HG02981 (cell line): ENCODE measurements at regions not wholly inside any gene's neighbourhood (a gene's known extent, or its start where the extent isn't known, plus 50 kb on each side); places are given as distances from the start of the nearest gene placed in this dataset.
"Not testable (repeated sequence)": the region's sequence is repeated elsewhere in the genome, so short reads cannot be mapped to it uniquely, and the experiment has no call there.

Experiments used
- ATAC-seq: cut with Tn5 transposase; IDR thresholded peaks from one replicate; pipeline ENCODE4 v1.9.1; 2021; ENCODE audit warnings: mild to moderate bottlenecking, moderate library complexity; ENCODE audit not compliant: unreplicated experiment

DNA sequence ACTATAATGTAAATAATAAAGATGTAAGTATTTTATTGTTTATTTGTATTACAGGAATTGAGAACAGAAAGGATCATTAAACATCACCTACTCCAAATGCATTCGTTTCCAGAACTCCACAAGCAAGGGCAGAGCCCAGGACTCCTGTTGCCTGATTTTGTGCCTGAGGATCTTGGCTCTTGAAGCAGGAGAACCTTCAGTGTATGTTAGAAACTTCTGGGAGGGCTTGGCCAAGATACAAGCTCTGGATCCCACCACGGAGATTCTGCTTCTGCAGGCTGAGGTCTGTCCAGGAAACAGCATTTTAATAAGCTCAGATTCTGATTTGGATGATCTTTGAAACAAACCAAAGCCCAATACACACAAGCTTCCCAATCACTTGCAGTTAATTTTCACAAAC, 142.4 kb upstream of the SOX11 start:
- no peak for ATAC-seq

DNA sequence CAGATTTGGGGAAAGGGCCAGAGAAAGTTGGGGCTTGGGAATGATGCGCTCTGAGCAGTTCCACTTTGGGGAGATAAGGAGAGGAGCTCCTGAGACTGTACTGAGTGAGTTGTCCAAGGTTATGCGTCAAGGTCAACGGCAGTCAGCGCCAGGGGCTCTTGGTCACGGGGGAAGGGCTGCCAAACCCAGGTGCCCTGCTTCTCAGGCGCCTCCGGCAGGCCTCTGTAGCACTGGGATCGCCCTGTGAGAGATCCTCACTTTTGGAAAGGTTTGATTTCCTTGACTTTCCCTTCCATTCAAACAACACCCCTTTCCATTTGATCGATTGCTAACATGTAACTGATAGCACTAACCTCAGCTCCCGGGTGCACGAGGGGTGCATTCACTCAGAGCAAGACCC, 136.5 kb upstream of the SOX11 start:
- no peak for ATAC-seq

DNA sequence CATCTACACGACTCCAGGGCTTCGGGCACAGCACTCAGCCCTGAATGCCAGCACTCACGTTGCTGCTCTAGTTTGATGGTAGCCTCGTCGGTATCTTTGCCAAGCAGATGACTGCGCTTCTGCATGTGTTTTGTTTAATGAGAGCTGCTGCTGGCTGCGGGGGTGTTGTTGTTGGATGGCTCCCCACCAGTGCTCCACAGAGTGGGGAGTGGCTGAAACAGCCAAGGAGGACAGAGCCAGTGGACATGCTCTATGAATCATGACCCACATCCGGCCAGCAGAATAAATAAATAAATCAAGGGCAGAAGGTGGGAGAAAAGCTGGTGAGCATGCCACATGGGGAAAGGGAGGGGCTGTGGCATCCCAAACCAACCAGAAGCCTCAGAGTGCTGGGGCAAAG, 131.2 kb upstream of the SOX11 start:
- ATAC-seq: no peak

DNA sequence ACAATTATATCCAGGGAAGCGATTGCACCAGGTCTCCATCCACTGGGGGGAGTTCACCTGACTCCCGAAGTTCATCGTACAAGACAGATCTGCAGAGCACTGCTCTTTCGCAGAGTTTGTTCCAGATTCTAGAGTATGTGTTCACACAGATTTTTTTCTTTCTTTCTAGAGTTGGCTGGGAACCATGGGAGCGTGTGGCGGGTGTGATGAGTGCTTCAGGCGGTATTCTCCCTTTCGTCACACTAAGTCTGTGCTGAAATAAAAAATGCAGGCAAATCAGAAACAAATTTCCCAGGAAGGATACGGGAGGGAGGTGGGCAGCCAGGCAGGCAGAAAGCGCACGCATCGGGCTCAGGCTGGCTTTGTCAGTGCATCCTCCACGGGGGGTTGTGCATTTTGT, 129.8 kb upstream of the SOX11 start:
- ATAC-seq: no peak

DNA sequence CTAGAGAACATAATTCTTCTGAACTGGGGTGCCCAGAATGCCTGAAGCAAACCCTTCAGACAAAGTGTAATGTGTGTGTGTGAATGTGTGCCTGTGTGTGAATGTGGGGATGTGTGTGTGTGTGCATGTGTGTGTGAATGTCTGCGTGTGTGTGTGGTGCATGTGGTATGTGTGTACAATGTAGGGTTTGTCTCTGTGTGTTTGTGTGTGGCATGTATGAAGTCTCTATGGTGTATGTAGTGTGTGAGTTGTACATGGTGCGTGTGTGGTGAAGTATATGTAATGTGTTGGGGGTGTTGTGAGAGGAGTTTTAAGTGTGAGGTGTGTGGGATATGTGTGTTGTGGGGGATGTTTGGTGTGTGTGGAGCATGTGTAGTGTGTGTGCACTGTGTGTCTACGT, 129.3 kb upstream of the SOX11 start:
- ATAC-seq: no peak

DNA sequence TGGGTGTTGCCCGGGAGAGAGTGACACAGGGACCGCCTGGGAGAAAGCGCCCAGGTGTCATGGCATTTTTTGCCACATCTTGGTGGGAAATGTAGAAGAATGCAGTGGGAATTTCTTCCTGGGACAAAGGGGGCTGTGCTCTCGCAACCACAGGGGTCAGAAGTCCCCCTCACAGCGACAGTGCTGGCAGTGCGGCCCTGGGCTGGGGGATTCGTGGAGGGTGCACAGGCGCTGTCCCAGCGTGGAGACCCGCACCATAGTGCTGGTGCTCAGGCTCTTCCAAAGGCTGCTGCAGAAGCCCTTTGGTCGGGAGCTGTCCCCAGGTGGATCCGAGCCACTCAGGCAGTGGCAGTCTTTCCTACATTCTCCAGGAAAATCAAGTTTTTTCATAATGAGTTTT, 128.8 kb upstream of the SOX11 start:
- no peak for ATAC-seq

DNA sequence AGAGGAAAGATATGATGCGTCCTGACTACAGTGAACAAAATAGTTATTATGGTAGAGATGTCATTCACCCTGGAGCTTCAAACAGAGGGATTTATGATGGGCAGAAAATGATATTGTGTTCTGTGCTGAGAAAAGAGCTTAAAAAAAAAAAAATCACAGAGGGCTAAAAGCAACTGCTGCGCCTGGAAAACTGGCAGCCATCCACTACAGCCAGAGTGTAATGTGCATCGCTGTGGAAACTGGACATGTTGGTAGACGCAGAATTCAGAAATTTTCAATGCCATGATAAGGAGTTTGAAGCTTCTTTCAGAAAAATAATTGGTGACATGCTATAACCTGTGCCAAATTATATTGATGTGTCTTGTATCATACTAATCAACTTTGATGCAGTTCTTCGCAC, 122.9 kb upstream of the SOX11 start:
- ATAC-seq: no peak

DNA sequence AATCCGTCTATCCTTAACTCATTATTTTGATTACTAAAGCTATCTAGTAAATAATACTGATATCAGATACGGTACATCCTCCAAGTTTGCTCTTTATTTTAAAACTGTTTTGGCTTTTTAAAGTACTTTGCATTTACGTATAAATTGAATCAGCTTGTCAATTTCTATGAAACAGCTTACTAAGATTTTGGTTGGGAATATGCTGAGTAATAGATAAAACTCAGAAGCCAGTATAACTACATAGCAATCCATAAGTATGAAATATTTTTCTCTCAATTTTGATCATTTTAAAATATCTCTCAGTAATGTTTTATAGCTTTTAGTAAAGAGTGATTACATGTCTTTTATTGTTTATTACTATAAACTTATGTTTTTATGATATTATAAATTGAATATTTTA, 116.2 kb upstream of the SOX11 start:
- ATAC-seq: no peak

DNA sequence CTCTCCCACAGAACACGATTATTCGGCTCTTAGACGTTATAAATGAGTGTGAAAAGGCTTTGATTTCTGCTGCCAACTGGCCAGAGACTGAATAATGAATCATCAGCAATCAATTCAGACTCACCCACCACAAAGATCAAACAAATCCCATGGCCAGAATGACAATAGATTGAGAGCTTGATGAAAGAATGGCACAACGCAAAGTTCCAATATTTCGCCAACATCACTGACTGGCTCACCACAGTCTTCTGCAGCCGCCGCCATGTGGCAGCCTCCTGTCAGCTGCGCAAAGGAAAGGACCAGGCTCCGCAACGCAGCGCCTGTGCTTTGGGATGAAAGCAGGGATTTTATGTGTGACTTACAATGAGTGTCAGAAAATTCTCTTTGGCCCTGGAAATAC, 104.4 kb upstream of the SOX11 start:
- no peak for ATAC-seq

DNA sequence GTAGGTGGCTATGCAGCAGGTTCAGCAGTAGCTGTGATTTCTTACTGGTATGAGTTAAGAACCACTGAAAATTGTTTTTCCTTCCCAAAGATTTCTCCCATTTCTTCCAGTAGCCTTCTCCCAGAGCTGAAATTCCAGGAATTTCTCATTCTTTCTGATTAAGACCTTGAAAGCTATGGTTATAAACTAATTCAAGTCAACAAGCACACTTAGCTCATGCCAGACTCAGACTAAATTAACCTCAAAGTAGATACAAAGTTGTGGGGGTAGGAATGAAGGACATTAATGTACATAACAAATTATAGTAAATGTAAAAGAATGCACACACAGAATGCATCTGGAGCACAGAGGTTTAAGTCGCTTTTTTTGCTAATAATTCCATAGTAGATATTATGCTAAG, 103.6 kb upstream of the SOX11 start:
- ATAC-seq: no peak

DNA sequence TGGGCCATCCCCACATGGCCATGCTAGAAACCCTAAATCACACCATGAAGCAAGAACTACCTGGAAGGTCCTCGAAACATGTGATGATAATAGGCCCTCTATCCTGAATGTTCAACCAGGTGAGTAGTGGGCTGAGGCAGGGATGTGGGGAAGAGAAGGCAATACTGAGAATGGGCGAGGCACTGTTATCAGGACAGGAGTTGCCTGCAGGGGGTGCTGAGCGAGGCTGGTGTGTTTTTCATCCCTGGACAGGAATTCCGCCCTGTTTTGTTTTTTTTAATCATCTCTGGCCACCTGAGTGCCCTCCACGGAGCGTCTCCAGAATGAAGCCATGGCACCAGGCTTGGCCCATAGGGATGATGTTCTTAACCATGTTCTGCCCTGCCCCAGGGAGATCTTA, 103.0 kb upstream of the SOX11 start:
- ATAC-seq: no peak

DNA sequence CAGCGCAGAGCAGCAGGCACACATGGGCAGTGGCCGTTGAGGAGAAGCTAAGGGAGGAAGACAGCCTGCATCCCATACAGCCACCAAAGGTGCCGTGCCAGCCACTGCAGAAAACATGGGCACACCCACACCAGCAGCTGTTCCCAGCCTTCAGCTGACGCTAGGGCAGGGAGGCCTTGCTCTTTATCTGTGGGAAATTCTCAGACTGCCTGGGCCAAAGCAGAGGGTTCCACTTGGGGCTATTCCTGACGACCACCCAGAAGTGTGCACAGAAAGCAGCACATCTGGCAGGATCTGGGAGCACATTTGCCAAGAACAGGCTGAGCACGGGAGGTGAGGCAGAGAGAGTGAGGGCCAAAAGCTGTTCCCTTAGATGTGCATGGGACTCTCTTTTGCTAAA, 101.3 kb upstream of the SOX11 start:
- ATAC-seq: no peak

DNA sequence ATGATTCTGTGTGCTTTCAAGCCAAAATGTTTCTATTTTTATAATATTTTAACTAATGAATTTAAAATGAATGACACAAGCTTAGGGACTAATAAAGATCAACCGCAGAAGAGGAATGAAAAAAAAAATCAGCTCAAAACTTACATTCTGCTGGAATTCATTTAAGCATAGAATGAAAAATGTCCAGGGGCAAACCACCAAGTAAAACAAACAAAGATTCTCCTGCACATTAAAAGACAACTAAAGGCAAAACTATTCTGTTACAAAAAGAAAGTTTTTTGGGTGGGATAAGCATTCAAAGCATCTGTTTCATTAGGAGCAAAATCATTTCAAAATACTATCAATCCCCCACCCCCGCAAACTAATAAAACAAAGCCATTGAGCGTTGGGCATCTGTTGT, 99.3 kb upstream of the SOX11 start:
- ATAC-seq: no peak

DNA sequence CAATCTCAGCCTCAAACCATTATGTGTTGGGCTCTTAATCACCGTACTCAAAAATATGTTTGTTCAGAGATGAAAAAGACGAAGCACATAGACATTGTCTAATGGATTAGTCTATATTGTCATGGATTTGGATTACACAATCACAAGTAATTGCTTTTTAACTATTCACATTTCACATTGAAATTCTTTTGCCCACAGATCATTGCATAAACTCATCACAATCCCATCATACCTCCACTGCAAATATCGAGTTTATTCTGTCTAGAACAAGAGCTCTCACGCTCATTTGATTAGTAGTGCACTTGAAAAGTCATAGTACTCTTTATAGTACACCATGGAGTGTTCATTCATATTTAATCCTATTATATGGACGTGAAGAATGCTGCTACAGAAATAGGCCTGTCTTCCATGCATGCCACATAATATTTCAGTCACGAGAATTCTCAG, 97.9 kb upstream of the SOX11 start:
- ATAC-seq: no peak

DNA sequence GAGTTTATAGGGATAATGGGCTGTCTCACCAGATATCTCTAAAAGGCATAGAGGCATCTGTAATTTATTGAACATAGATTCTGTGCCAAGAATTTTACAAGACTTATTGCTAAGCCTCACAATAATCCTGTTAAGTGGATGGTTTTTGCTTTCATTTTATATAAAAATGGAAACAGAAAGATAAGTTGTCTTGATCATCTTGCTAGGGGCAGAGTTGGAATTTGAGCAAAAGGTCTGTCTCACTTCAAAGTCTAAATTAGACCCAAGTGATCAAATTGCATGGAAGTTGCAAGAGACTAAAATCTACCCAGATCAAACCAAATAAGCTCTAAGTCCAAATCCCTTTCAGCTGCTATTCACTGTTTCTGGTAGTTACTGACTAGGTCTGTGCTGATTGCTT, 95.3 kb upstream of the SOX11 start:
- no peak for ATAC-seq

DNA sequence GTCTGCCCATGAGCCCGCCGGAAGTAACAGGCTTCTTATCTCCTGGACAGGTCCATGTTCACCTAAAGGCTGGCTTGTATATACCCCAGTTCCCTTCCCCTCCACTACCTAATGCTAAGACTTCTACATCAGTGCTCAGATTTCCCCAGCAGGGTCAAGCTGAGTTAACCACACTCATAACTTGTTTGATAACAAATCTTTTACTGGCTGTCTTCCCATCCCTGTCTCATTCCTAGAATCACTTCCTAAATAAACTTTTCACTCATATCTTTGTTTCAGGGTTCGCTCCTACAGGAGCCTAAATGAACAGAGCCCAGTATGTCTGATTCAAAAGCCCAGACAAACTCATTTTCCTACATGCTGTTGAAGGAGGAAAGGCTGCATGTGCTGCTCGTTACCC, 94.0 kb upstream of the SOX11 start:
- ATAC-seq: no peak

DNA sequence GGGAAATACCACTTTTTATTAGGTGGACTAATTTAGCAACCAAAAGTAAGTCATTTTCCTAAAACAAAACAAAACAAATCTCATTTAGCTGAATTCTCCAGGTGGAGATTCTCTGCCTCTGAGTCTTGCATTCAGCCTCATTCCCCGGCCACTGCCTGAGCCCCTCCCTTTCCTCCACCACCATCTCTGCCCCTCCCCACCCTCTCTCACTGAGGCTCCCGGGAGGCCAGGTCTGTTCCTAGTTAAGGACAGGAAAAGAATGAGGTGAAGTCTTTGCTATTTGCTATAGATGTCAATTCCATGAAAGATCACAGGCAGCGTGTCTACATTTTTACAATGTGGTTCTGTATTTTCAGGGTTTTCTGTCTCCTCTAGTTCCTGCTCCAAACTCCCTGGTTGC, 83.0 kb upstream of the SOX11 start:
- no peak for ATAC-seq

DNA sequence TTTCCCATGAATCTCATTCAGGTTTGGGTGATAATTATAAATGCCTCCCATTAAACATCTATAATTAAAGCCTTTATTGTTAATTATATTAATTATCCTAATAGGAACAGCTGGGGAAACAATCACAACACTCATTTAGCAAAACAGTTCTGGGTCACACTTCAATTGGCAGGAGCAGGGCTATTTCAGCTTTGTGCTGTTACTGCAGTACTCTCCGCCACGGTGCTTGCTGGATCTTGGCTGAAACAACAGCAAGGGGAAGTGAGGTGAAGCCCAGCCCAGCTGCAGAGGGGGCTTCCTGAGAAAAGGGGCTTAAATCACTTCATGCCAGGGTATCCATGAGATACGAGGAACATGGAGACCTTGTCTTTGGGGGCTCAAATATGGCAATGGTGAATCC, 79.5 kb upstream of the SOX11 start:
- ATAC-seq: no peak

DNA sequence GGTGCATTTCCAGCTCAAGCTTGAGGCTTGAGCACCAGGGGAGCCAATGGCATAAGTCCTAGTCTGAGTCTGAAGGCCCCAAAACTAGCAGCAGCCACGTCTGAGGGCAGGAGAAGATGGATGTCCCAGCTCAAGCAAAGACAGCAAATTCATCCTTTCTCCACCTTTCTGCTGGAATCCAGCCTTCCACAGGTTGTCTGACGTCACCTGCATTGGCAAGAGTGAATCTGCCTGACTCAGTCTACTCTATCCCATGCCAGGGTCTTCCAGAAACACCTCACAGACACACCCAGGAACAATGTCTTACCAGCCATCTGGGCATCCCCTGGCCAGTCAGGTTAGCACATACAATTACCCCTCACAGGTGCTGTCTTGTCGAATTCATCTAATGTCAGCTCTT, 76.2 kb upstream of the SOX11 start:
- no peak for ATAC-seq

DNA sequence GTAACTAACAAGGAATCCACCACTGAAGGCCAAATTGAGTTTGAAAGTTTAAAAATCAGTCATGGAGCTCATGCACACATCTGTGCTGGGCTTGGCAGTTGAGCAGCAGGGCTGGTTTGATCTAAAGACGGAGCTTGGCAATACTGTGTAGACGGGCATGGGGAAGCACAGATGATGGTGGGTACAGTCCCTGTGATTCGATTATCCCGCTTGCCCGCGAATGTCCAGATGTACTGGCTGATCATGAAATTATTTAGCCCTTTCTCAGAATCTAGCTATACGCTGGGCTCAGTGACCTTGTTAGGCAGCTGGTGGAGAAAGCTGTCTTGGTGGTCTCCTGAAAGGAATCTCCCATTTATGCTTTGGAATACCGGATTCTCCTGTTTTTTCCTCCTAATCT, 74.8 kb upstream of the SOX11 start:
- ATAC-seq: no peak

DNA sequence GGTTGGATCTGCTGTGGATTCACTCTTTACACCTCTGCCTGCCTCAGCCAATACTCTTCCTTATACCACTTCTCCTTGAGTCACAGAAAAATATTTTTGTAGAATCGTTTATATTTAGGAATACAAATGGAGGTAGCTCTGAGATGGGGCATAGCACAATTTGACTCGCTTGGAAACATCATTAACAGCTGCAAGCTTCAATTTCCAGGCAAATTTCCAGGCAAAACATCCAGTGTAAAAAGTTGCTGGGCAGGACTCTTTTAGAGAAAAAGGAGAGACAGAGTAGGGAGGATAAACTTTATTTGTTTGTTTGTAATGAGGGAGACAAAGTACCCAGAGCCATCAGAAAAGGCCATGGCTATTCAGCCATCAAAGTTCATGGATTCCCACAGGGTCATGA, 74.4 kb upstream of the SOX11 start:
- ATAC-seq: no peak

DNA sequence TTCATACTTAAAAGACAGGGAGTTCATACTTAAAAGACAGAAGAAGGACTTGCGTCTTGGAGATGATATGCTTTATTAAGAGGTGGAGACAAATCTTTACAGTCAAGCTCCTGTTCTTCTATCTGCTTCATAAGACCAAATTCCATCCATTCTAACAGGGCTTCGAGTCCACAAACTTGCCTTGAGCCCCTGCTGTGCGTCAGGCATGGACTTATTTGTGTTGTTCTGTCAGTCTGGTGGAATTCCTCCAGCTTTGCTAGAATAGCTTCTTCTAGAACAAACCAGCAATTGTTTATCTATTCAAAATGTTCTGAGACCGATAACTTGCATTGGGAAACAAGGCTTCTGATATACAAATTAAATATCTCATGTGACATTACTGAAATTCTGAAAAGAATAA, 73.9 kb upstream of the SOX11 start:
- no peak for ATAC-seq

DNA sequence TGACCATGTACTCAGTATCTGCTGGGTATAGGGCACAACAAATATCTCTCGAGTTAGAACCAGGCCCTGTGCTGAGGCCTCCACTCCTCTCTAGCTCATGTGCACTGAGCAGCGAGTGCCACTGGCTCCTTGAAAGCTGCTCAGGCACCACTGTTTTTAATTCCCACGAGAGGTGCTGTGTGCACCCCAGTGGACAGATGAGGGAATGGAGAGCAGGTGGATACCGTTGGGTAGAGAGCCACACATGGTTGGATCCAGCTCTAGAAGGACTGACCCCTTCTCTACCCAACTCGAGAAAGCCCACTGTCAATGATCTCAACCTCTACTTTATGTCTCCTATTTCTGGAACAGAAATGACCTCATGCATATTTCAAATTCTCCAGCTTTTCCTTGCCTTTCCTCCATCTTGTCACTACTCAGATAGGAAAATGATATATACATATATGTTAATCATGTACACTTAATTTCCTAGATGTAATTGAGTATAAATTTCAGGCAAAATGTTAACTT, 66.6 kb upstream of the SOX11 start:
- ATAC-seq: not testable (repeated sequence)

DNA sequence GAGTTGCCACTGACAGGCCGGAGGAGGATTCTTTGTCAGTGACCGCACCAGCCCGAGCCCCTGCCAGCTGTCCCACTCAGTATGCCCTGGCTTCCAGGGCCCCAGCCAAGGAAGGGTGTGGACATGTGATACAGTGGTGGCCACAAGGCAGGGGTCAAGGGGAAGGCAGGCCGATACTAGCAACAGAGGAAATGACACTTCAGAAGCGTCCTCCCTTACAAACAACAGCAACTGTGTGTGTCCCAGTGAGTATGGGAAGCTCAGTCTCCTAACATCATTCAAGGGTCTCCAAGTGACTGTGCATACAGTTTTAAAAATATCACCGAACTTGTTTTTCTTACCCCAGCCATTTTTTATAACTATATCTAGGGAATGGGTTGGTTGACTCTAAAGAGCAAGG, 63.7 kb upstream of the SOX11 start:
- ATAC-seq: not testable (repeated sequence)
